Central memory CD8-positive, alpha-beta T cell (primary cell): ENCODE measurements at regions not wholly inside any gene's neighbourhood (a gene's known extent, or its start where the extent isn't known, plus 50 kb on each side); places are given as distances from the start of the nearest gene placed in this dataset.

Experiments
- ATAC-seq: fragments of 150-1000 bp; cut with Tn5 transposase; replicated peaks from 2 replicates; pipeline ENCODE4 v1.10.0; 2022; ENCODE audit warnings: mild to moderate bottlenecking, moderate FRiP score, moderate number of reproducible peaks; ENCODE audit not compliant: poor library complexity, severe bottlenecking; ENCODE audit errors: extremely low read depth
- DNase-seq, 2 donors: peaks; one replicate each; pipeline ENCODE4 v3.0.0; 2021; ENCODE audit warnings: low spot score in 2 of 2
- H3K27ac Mint-ChIP-seq: one replicate; pipeline ENCODE4 v1.8.0; 2022; ENCODE audit warnings: low read depth, mild to moderate bottlenecking, moderate library complexity, mixed read lengths
- H3K27me3 Mint-ChIP-seq: one replicate; pipeline ENCODE4 v1.8.0; 2022; ENCODE audit warnings: mixed read lengths
- H3K36me3 Mint-ChIP-seq: one replicate; pipeline ENCODE4 v1.8.0; 2022; ENCODE audit warnings: mild to moderate bottlenecking, moderate library complexity, mixed read lengths; ENCODE audit not compliant: insufficient read depth
- H3K4me1 Mint-ChIP-seq: one replicate; pipeline ENCODE4 v1.8.0; 2022; ENCODE audit warnings: mixed read lengths
- H3K4me3 Mint-ChIP-seq: one replicate; pipeline ENCODE4 v1.8.0; 2022; ENCODE audit warnings: mild to moderate bottlenecking, moderate library complexity, mixed read lengths
- H3K9me3 Mint-ChIP-seq: one replicate; pipeline ENCODE4 v1.8.0; 2022; ENCODE audit warnings: mixed read lengths

DNA sequence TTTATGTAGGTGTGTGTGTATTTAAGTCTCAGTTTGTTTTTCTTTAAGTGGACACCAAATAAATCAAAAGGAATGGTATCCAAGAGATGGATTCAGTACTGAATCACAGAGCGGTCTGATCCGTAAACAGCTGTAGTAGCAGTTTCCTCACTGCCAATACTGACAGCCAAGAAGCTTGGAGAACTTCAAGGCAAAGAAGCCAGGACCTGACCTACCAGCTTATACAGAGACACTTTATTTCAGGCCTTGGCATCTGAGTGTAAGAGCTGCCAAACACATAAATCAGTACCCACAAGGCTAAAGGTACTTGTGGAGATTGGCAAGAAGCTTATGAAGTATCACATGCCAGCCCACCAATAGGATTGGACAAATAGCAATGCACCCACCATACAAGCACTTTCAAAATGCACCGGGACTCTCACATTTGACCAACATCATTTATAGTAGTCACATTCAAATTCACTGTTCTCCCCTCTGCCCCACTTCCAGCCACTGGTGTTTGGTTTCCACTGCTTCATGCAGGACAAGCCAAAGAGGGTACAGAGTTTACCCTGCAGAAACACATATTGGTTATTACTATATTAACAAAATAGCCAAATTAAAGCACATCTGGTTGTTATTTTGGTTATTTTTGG, 357.9 kb downstream of the KLF12 start:
- peak overlapping the region; percentile 19 for H3K27ac Mint-ChIP-seq
- H3K9me3 Mint-ChIP-seq = no peaks in the 10 kb centered on the region
- no peak for DNase-seq
- H3K27me3 Mint-ChIP-seq = no peaks in the 10 kb centered on the region
- no peak for ATAC-seq
- H3K4me1 Mint-ChIP-seq = peaks cover 39% of the 10 kb centered on the region
- peaks cover 40% of the 10 kb centered on the region for H3K36me3 Mint-ChIP-seq
- no peak overlapping the region for H3K4me3 Mint-ChIP-seq

DNA sequence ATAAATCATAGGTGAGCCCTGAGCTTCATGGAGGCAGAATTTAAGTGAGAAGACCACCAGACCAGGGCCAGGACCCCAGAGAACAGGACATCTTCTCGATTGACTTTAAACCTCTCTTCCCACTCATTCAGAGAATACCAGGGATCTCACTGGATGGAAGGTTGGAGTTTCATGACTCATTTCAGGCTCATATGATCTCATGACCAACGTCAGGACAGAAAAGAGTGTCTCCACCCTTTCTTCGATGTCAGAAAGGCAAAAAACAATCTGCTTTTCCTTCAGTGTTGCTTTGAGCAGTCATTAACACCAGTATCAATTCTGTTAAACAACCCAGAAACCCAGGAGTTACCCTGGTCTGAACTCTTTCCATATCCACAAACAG, 361.0 kb downstream of the KLF12 start:
- Mint-ChIP-seq H3K4me1 (peaks cover 51% of the 10 kb centered on the region), H3K27ac (peak overlapping the region; percentile 89), H3K36me3 (peaks cover 26% of the 10 kb centered on the region), H3K9me3 (no peaks in the 10 kb centered on the region), H3K27me3 (no peaks in the 10 kb centered on the region), H3K4me3 (no peak overlapping the region)
- DNase-seq (no peak), ATAC-seq (no peak)

DNA sequence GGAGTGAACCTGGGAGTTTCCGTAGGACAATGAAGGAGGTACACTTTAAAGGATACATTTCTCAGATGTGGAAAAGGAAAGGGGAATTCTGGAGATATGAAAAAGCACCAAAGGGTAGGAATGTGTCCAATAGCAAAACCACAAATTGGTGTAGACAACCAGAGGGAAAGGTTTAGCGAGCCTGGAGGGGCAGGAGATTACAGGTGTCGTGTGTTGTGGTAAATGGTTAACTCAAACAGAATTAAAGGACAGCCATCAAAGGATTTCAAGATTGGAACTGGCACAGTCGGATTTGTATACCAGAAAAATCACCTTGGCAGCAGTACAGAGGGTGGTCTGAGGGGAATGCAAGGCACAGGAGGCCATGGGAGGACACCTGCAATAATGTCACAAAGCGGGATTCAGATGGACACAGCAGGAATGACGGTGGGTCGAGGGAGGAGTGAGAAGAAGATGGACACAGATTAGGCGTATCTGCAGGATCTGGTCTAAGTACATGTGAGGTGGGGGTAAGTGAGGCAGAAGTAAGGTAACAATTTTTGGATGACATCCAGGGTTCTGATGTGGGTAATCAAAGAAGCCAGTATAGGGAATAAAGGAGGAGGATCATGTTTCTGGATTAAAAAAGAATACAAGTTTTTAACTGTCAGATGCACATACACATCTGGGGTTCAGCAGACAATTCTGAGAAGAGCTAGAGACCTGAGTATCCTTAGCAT, 361.6 kb downstream of the KLF12 start:
- no peak overlapping the region for H3K4me3 Mint-ChIP-seq
- H3K27ac Mint-ChIP-seq = peak overlapping the region; percentile 89

DNA sequence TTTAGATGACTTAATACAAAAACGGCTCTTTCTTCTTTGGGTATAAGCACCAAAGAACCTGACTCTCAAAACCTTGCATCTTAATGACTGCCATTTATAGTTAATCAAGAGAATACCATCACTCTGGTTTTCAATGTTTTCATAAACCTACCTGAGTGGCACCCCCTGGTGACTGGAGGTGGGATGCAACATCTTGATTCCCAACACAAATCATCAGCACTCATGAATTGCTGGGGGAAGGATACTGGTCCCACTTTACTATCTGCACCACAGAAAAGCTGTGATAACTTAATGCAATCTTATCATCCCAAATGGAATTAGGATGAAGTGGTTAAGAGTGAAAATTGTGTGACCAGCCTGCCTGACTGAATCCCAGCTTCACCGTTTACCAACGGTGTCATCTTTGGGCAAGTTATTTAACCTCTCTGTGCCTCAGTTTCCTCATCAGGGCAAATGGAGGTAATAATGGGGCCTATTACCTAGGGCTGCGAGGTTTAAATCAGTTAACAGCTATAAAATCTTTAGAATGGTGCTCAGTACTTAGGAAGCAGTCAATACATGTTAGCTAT, 366.4 kb downstream of the KLF12 start:
- ATAC-seq (no peak), DNase-seq (no peak)
- H3K4me3 Mint-ChIP-seq = peak overlapping the region; percentile 29
- peaks cover 35% of the 10 kb centered on the region for H3K36me3 Mint-ChIP-seq
- peak overlapping the region; percentile 75 for H3K27ac Mint-ChIP-seq
- H3K27me3 Mint-ChIP-seq = no peaks in the 10 kb centered on the region
- H3K9me3 Mint-ChIP-seq = no peaks in the 10 kb centered on the region
- H3K4me1 Mint-ChIP-seq = peaks cover 70% of the 10 kb centered on the region

More for the DNA sequence above, 361.6 kb downstream of the KLF12 start:
- no peaks in the 10 kb centered on the region for H3K27me3 Mint-ChIP-seq
- H3K36me3 Mint-ChIP-seq = peaks cover 24% of the 10 kb centered on the region
- H3K4me1 Mint-ChIP-seq = peaks cover 57% of the 10 kb centered on the region
- H3K9me3 Mint-ChIP-seq = no peaks in the 10 kb centered on the region
- no peak for DNase-seq
- no peak for ATAC-seq

DNA sequence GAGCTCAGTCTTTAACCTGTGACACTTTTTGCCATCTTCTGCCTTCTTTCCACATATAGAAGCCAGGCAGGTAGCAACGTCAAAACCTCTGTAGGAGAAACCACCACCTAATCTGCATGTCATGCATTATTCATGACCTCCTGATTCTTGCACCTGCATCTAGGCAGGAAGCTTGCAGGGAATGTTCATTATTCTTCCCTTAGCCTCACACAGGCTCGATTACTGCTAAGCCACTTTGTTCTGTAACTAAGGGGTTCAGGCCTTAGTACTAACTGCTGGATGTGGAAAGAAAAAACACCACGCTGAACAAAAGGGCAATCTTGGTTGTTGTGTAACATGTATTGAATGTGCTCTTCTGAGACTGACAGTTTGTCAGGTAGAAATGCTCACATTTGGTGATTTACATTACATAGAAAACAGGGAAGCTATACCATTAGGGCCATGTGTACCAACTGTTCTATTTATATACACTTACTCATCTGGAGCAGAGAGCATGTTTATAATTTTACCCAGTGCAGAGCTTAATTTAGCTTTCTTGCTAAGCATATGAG, 366.9 kb downstream of the KLF12 start:
- Mint-ChIP-seq H3K36me3 (peaks cover 34% of the 10 kb centered on the region), H3K4me1 (peaks cover 70% of the 10 kb centered on the region), H3K27me3 (no peaks in the 10 kb centered on the region), H3K4me3 (peak overlapping the region; percentile 29), H3K9me3 (no peaks in the 10 kb centered on the region), H3K27ac (peak overlapping the region; percentile 75)
- ATAC-seq = no peak
- no peak for DNase-seq

DNA sequence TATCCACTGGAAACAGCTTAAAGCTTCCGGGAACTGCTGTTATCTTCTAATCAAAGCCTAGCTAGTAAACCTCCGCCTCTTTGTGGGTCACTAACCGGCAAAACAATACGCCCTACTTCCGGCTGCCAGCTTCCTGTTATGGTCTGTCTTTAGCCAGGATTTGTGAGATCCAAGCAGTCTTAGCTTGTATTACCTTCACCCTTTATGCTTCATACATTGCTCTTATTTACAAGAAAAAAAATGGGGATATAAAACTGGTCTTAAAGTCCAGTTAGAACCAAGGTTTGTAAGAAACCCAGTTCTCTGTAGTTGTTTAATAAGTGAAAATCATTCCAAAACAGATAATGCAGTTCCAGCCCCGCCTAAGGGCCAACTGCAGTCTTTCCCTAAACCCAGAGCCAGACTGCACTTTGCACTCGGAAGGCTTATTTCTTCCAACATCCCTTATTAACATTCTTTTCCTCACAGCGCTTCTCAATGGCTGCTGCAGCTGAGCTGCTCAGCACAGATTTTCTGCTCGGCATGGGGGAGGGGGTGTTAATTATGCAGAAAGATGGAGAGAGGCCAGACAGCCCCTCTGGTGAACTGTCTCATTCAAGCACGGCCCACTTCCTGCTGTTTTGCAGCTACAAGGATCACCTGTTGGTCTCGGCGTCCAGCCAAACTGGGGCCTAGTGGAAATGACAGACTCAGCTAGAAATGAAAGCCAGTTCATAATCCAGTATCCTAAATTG, 368.4 kb downstream of the KLF12 start:
- peaks cover 32% of the 10 kb centered on the region for H3K36me3 Mint-ChIP-seq
- H3K27me3 Mint-ChIP-seq = no peaks in the 10 kb centered on the region
- H3K4me3 Mint-ChIP-seq = peak overlapping the region; percentile 79
- ATAC-seq (peak; percentile 91), DNase-seq (peak; percentile 53 to 73)
- no peaks in the 10 kb centered on the region for H3K9me3 Mint-ChIP-seq
- H3K27ac Mint-ChIP-seq = peak overlapping the region; percentile 75
- H3K4me1 Mint-ChIP-seq = peaks cover 71% of the 10 kb centered on the region

DNA sequence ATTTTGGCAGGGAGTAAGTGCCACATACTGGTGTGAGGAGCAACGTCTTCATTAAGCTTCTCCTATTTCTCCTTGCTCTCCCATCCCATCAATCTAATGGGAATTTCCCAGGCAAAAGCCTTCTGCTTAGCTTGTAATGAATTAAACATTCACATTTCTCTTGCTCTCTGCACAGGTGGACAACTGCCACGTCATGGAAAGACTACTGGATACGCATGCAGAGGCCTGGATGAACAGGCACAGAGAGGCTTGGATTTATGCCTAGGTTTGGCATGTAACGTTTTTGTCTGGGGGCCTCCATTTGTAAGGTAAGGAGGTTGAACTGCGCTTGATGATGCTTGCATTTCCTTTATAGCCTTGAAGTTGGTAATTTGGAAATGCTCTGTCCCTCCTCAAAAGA, 374.8 kb downstream of the KLF12 start:
- no peaks in the 10 kb centered on the region for H3K27me3 Mint-ChIP-seq
- ATAC-seq (no peak), DNase-seq (no peak)
- H3K4me3 Mint-ChIP-seq = no peak overlapping the region
- peaks cover 35% of the 10 kb centered on the region for H3K36me3 Mint-ChIP-seq
- peaks cover 44% of the 10 kb centered on the region for H3K4me1 Mint-ChIP-seq
- H3K27ac Mint-ChIP-seq = peak overlapping the region; percentile 69
- no peaks in the 10 kb centered on the region for H3K9me3 Mint-ChIP-seq

DNA sequence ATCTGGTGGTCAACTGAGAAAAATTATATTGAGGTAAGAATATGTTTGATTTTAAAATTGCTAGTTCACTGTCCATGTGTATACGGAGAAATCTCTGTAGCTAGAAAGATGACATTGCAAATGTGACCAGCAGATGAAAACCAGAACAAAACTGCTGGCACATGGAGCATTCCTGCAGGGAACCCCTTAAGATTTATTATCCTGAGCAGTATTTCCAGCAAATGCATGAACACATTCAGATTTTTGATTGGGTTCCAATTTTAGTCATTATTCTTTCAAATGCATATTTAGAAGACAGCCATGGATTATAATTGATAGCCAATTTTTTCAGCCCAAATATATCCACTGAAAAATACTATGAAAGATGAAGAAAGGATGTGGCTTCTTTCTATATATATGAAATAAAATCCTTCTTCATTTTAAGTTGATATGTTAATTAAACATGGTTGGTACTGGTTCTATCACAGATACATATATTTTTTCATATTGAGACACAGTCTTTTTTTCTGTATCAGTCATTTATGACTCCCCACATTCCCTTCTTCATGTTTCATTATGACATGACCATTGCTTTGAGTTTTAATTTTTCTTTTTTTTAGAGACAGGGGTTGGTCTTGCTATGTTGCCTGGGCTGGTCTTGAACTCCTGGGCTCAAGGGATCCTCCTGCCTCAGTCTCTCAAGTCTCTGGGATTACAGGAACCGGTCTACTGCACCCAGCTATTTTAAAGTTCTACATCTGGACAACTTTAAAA, 376.5 kb downstream of the KLF12 start:
- peaks cover 49% of the 10 kb centered on the region for H3K4me1 Mint-ChIP-seq
- H3K27ac Mint-ChIP-seq = peak overlapping the region; percentile 79
- ATAC-seq = no peak
- H3K9me3 Mint-ChIP-seq = no peaks in the 10 kb centered on the region
- H3K36me3 Mint-ChIP-seq = peaks cover 28% of the 10 kb centered on the region
- H3K27me3 Mint-ChIP-seq = no peaks in the 10 kb centered on the region
- no peak overlapping the region for H3K4me3 Mint-ChIP-seq
- no peak for DNase-seq

DNA sequence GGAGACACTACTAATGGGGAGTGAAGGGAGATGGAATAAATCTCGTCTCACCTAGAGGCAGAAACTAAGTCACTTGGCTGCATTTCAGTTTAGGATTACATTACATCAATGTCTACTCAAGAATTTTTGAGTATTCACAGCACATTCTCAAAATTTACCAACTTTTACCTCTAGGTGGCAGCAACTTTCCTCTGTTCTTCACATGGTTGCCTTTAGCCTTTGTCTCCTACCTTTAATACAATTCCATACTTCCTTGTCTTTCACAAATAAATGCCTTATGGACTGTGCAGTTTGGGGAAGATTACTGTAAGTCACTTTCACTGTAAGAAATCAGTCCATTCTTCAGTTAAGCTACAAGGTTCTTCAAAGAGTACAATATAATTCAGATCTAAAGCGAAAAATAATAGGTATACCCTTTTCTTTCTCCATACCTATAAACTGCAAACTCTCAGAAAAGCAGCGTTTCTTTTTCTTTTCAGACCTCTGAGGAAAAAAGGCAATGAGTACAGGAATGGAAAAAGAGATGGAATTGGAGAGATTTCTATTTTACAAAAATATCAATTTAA, 379.4 kb downstream of the KLF12 start:
- Mint-ChIP-seq H3K4me1 (peaks cover 39% of the 10 kb centered on the region), H3K36me3 (peaks cover 33% of the 10 kb centered on the region), H3K4me3 (no peak overlapping the region), H3K27ac (no peak overlapping the region), H3K9me3 (no peaks in the 10 kb centered on the region), H3K27me3 (no peaks in the 10 kb centered on the region)
- ATAC-seq = no peak
- DNase-seq = no peak

DNA sequence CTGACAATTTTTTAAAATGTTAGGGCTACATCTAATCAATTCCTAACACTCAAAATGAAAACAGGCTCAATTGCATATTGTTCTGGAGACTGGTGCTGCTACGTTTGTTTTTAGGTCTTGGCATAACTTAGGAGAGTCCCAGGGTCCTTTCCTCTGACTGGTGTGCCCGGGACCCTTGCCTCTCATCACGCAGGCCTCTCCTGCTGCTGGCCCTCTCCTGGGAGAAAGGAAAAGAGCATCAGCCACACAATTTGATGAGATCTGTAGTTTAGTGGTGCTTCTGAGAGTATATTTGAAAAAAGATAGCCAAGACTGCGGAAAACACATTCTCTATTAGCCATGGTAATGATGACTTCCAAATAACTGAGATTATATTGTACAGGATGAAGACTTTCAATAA, 380.0 kb downstream of the KLF12 start:
- H3K9me3 Mint-ChIP-seq = no peaks in the 10 kb centered on the region
- H3K27me3 Mint-ChIP-seq = no peaks in the 10 kb centered on the region
- DNase-seq (no peak), ATAC-seq (no peak)
- H3K4me1 Mint-ChIP-seq = peaks cover 34% of the 10 kb centered on the region
- H3K36me3 Mint-ChIP-seq = peaks cover 31% of the 10 kb centered on the region
- no peak overlapping the region for H3K27ac Mint-ChIP-seq
- H3K4me3 Mint-ChIP-seq = no peak overlapping the region

DNA sequence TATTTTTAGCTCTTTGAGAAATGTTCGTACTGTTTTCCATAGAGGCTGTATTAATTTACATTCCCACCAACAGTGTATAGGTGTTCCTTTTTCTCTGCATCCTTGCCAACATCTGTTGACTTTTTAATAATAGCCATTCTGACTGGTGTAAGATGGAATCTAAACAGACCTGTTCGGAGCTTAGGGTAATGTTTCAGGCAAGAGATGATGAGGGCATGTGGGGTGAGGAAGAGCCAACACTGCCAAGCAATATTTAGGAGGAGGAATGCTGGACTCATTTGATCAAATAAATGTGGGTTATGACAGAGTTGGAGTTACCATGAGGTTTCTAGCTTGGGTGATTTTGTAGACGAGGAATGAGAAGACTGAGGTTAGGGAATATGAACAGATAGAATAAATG, 382.9 kb downstream of the KLF12 start:
- ATAC-seq = no peak
- Mint-ChIP-seq H3K27me3 (no peaks in the 10 kb centered on the region), H3K4me3 (no peak overlapping the region), H3K27ac (peak overlapping the region; percentile 33), H3K9me3 (no peaks in the 10 kb centered on the region), H3K4me1 (peaks cover 33% of the 10 kb centered on the region), H3K36me3 (peaks cover 24% of the 10 kb centered on the region)
- DNase-seq = no peak

DNA sequence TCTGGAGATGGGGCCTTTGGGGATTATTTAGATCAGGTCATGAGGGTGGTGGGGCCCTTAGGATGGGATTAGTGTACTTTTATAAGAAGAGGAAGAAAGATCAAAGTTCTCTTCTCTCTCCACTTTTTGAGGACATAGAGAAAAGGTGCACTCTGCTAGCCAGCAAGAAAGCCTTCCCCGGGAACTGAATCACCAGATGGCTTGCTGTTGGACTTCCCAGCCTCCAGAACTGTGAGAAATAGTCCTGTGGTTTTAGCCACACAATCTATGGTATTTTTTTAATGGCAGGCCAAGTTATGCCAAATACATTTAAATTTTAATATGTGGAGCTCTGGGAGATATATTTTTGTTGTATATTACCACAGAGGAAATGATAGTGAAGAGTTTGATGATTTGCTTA, 385.8 kb downstream of the KLF12 start:
- Mint-ChIP-seq H3K27me3 (no peaks in the 10 kb centered on the region), H3K9me3 (no peaks in the 10 kb centered on the region), H3K4me1 (peaks cover 39% of the 10 kb centered on the region), H3K4me3 (no peak overlapping the region), H3K36me3 (peaks cover 18% of the 10 kb centered on the region), H3K27ac (no peak overlapping the region)
- DNase-seq (no peak), ATAC-seq (no peak)
